ENCODE measurements at regions not wholly inside any gene's neighbourhood (a gene's known extent, or its start where the extent isn't known, plus 50 kb on each side); places are given as distances from the start of the nearest gene placed in this dataset.

DNA sequence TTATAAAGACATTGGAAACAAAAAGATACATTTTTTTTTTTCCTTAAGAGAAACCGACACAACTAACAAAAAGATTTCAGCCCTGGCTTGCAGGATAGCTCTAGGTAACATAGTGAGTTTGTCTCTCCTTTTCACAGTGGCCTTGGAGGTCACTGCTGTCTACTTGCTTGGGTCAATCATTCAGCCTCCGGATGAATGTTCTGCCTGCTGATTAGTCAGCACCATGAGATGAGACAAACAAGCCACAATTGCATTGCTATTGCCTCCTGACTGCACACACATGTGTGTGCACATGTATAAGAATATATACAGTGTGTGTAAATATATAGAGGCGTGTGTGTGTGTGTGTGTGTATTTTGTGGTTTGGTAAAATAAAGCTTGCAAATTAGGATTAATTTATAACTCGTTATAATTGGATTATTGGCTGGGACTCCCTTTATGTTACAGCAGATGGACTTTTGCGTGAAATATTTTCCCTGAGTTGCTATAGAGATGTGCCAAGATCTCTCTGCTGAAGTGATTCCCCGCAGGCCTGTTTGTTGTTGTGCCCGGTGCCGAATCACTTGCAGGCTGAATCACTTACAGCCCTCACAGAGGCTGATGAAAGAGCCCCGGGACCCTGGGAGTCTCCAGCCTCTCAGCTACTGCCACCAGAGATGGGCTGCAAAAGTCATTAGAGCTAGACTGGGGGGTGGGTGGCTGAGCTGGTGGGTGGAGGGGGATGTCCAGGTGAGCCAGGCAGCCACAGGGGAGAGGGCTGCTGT, 161.2 kb downstream of the FGF18 start:
- TF ChIP-seq, protein P1, sequence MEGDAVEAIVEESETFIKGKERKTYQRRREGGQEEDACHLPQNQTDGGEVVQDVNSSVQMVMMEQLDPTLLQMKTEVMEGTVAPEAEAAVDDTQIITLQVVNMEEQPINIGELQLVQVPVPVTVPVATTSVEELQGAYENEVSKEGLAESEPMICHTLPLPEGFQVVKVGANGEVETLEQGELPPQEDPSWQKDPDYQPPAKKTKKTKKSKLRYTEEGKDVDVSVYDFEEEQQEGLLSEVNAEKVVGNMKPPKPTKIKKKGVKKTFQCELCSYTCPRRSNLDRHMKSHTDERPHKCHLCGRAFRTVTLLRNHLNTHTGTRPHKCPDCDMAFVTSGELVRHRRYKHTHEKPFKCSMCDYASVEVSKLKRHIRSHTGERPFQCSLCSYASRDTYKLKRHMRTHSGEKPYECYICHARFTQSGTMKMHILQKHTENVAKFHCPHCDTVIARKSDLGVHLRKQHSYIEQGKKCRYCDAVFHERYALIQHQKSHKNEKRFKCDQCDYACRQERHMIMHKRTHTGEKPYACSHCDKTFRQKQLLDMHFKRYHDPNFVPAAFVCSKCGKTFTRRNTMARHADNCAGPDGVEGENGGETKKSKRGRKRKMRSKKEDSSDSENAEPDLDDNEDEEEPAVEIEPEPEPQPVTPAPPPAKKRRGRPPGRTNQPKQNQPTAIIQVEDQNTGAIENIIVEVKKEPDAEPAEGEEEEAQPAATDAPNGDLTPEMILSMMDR (conservative IDR thresholded peaks at IDR 0.05; ENCODE audit: low read length): no peak
- TF ChIP-seq EZH2phosphoT487 (IDR thresholded peaks at IDR 0.05; ENCODE audit: borderline replicate concordance, low read depth, low read length): no peak

Data from OCI-LY7 (cell line).